Natural killer cell treated with Interleukin-12 subunit alpha and Interleukin-12 subunit beta and Interleukin-15 and Interleukin-18, amount 100 ng/mL, for 72 hours (primary cell): ENCODE measurements at regions not wholly inside any gene's neighbourhood (a gene's known extent, or its start where the extent isn't known, plus 50 kb on each side); places are given as distances from the start of the nearest gene placed in this dataset.

Source experiments
- ATAC-seq, 2 donors: fragments of 150-1000 bp; cut with Tn5 transposase in 1 of 2; sonication (Bioruptor Pico), chemical (Tn5 transposase) in 1 of 2; 2 replicates each; pipeline ENCODE4 v1.10.0; 2021
- DNase-seq: peaks from one replicate; pipeline ENCODE4 v3.0.0; 2022; ENCODE audit warnings: low spot score
- H3K27ac Mint-ChIP-seq, 2 donors: 1 replicate in 1 of 2; 2 replicates in 1 of 2; pipeline ENCODE4 v1.8.0; 2022; ENCODE audit warnings: mixed read lengths in 2 of 2, mild to moderate bottlenecking in 1 of 2, moderate library complexity in 1 of 2
- H3K27me3 Mint-ChIP-seq, 2 donors: 1 replicate in 1 of 2; 2 replicates in 1 of 2; pipeline ENCODE4 v1.8.0; 2022; ENCODE audit warnings: mixed read lengths in 2 of 2
- H3K36me3 Mint-ChIP-seq: one replicate; pipeline ENCODE4 v1.8.0; 2022; ENCODE audit warnings: mixed read lengths
- H3K4me1 Mint-ChIP-seq, 2 donors: 1 replicate in 1 of 2; 2 replicates in 1 of 2; pipeline ENCODE4 v1.8.0; 2022; ENCODE audit warnings: low read depth in 2 of 2, mixed read lengths in 2 of 2, mild to moderate bottlenecking in 1 of 2
- H3K4me3 Mint-ChIP-seq: one replicate; pipeline ENCODE4 v1.8.0; 2022; ENCODE audit warnings: mixed read lengths
- H3K9me3 Mint-ChIP-seq: 2 replicates; pipeline ENCODE4 v1.8.0; 2022; ENCODE audit warnings: mixed read lengths

- Mint-ChIP-seq H3K36me3 (no peaks in the 10 kb centered on the region), H3K27ac (peak overlapping the region in 1 of 2 donors; percentile 28), H3K4me1 (peaks cover 16 to 21% of the 10 kb centered on the region in 2 donors), H3K27me3 (peaks cover 5 to 32% of the 10 kb centered on the region in 2 donors), H3K4me3 (no peak overlapping the region), H3K9me3 (no peaks in the 10 kb centered on the region)
- ATAC-seq = no peak
- no peak for DNase-seq
Measured at GRCh38 chr22:26904483-26904882, 247.1 kb downstream of the MIAT start.

GRCh38 chr22:26905076-26905475, 247.7 kb downstream of the MIAT start:
- H3K4me1 Mint-ChIP-seq = peaks cover 16 to 21% of the 10 kb centered on the region in 2 donors
- no peaks in the 10 kb centered on the region for H3K9me3 Mint-ChIP-seq
- no peaks in the 10 kb centered on the region for H3K36me3 Mint-ChIP-seq
- H3K27me3 Mint-ChIP-seq = peaks cover 7 to 32% of the 10 kb centered on the region in 2 donors
- DNase-seq = no peak
- H3K27ac Mint-ChIP-seq = peak overlapping the region in 1 of 2 donors; percentile 28
- ATAC-seq = no peak
- no peak overlapping the region for H3K4me3 Mint-ChIP-seq

GRCh38 chr22:26905640-26906039, 248.3 kb downstream of the MIAT start:
- Mint-ChIP-seq H3K36me3 (no peaks in the 10 kb centered on the region), H3K9me3 (no peaks in the 10 kb centered on the region), H3K4me3 (no peak overlapping the region), H3K4me1 (peaks cover 16 to 21% of the 10 kb centered on the region in 2 donors), H3K27me3 (peaks cover 4 to 27% of the 10 kb centered on the region in 2 donors), H3K27ac (peak overlapping the region in 1 of 2 donors; percentile 28)
- DNase-seq (no peak), ATAC-seq (no peak)

DNA sequence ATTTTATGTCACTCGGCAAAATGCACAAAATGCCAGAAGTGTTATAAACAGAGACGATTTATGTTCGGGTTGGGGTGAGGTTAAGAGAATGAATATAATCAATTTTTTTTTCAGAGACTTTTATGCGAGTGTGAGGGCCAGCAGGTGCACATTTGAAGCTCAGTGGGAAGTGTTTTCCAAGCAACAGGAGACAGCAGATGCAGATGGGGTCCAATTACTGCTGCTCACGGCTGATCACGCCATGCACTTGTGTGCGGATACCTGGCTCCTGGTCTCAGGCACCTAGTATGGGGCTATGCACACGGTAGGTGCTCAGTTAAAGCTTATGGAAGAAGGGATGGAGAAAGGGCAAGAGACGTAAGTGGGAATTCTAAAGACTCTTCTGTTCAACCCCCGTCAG, 249.1 kb downstream of the MIAT start:
- Mint-ChIP-seq H3K27me3 (peaks cover 4 to 28% of the 10 kb centered on the region in 2 donors), H3K9me3 (no peaks in the 10 kb centered on the region), H3K4me1 (peaks cover 16 to 21% of the 10 kb centered on the region in 2 donors), H3K36me3 (no peaks in the 10 kb centered on the region), H3K4me3 (no peak overlapping the region), H3K27ac (no peak overlapping the region)
- DNase-seq = no peak
- ATAC-seq = no peak

DNA sequence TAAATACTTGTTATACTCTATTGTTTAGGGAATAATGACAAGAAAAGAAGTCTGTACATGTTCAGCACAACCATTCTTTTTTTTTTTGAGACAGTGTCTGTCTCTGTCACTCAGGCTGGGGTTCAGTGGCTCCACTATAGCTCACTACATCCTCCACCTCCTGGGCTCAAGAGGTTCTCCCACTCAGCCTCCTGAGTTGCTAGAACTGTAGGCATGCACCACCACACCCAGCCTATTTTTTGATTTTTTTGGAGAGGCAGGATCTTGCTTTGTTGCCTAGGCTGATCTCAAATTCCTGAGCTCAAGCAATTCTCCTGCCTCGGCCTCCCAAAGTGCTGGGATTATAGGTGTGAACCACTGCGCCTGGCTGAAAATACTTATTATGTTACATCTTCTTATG, 250.0 kb downstream of the MIAT start:
- H3K27me3 Mint-ChIP-seq = peaks cover 4 to 28% of the 10 kb centered on the region in 2 donors

GRCh38 chr22:26910845-26911244, 253.5 kb downstream of the MIAT start:
- peaks cover 19 to 20% of the 10 kb centered on the region in 2 donors for H3K27me3 Mint-ChIP-seq
- no peak overlapping the region for H3K27ac Mint-ChIP-seq
- ATAC-seq (no peak), DNase-seq (no peak)
- no peaks in the 10 kb centered on the region for H3K9me3 Mint-ChIP-seq
- H3K4me3 Mint-ChIP-seq = no peak overlapping the region
- no peaks in the 10 kb centered on the region for H3K4me1 Mint-ChIP-seq
- H3K36me3 Mint-ChIP-seq = no peaks in the 10 kb centered on the region

More for the DNA sequence above, 250.0 kb downstream of the MIAT start:
- DNase-seq = no peak
- Mint-ChIP-seq H3K4me1 (peaks cover 16 to 21% of the 10 kb centered on the region in 2 donors), H3K9me3 (no peaks in the 10 kb centered on the region), H3K36me3 (no peaks in the 10 kb centered on the region), H3K4me3 (no peak overlapping the region), H3K27ac (no peak overlapping the region)
- ATAC-seq = no peak

GRCh38 chr22:26912655-26913345, 255.4 kb downstream of the MIAT start:
- DNase-seq = peak; percentile 51
- Mint-ChIP-seq H3K27ac (no peak overlapping the region), H3K36me3 (no peaks in the 10 kb centered on the region), H3K27me3 (peaks cover 19 to 20% of the 10 kb centered on the region in 2 donors), H3K4me1 (no peaks in the 10 kb centered on the region), H3K4me3 (no peak overlapping the region), H3K9me3 (no peaks in the 10 kb centered on the region)
- no peak for ATAC-seq

DNA sequence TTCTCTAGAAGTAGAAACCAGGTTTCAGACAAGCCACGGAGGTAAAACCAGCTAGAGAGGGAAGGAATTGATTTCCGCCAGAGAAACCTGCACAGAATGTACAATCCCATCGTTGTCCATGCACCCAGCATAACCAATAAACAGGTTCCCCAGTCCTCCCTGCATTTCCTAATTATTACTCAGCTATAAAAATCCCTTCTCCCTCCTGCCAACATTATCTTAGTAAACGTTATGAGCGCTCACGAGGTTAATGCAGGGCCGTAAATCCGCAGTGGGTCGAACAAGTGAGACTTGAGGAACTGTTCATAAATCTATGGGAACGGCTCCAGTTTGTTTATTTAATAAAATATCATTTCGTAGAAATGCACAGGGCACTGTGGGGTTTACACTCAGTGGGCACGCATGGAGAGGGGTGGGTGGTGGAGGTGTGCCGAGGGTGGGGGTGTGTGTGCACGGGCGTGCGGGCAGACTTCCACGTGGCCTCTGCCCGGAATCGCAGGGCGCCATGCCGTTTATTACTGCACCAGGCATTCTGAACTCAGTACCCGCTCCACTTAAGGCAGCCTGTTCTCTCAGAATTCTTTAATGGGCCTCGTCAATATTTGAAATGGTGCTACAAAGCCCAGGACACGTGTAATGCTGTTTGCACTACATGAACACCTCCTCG, 257.3 kb downstream of the MIAT start:
- no peak overlapping the region for H3K27ac Mint-ChIP-seq
- H3K36me3 Mint-ChIP-seq = no peaks in the 10 kb centered on the region

DNA sequence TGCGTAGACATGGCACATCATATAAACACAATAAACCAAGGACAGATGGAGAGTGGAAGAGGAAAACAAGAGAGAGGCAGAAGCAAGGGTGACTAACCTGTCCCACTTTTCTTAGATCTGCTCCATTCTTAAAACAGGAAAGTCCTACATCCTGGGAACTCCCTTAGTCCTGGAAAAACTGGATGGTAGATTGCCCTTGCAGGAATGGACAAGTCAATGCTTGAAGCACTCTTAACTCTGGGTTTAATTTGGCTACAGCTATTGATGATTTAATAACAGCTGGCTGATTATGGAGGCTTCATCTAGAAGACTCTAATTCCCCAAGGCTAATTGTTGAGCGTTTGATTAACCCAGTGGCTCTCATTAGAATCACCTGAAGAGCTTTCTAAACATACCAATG, 258.8 kb downstream of the MIAT start:
- H3K27me3 Mint-ChIP-seq = peaks cover 15 to 18% of the 10 kb centered on the region in 2 donors
- H3K4me1 Mint-ChIP-seq = no peaks in the 10 kb centered on the region
- DNase-seq (no peak), ATAC-seq (no peak)
- no peaks in the 10 kb centered on the region for H3K36me3 Mint-ChIP-seq
- H3K9me3 Mint-ChIP-seq = no peaks in the 10 kb centered on the region
- H3K27ac Mint-ChIP-seq = no peak overlapping the region
- no peak overlapping the region for H3K4me3 Mint-ChIP-seq

More for the DNA sequence above, 257.3 kb downstream of the MIAT start:
- ATAC-seq (no peak), DNase-seq (no peak)
- H3K4me3 Mint-ChIP-seq = no peak overlapping the region
- H3K4me1 Mint-ChIP-seq = no peaks in the 10 kb centered on the region
- no peaks in the 10 kb centered on the region for H3K9me3 Mint-ChIP-seq
- peaks cover 19 to 21% of the 10 kb centered on the region in 2 donors for H3K27me3 Mint-ChIP-seq

GRCh38 chr22:26918226-26918625, 260.8 kb downstream of the MIAT start:
- no peaks in the 10 kb centered on the region for H3K9me3 Mint-ChIP-seq
- no peak overlapping the region for H3K27ac Mint-ChIP-seq

GRCh38 chr22:26921726-26922125, 264.3 kb downstream of the MIAT start:
- Mint-ChIP-seq H3K27ac (no peak overlapping the region), H3K4me3 (no peak overlapping the region), H3K36me3 (no peaks in the 10 kb centered on the region), H3K27me3 (peaks cover 12 to 14% of the 10 kb centered on the region in 2 donors), H3K9me3 (no peaks in the 10 kb centered on the region), H3K4me1 (no peaks in the 10 kb centered on the region)
- DNase-seq (no peak), ATAC-seq (peak in 1 of 2 donors; percentile 43)

More at GRCh38 chr22:26918226-26918625, 260.8 kb downstream of the MIAT start:
- Mint-ChIP-seq H3K27me3 (peaks cover 15 to 16% of the 10 kb centered on the region in 2 donors), H3K4me1 (no peaks in the 10 kb centered on the region), H3K36me3 (no peaks in the 10 kb centered on the region), H3K4me3 (no peak overlapping the region)
- ATAC-seq (no peak), DNase-seq (no peak)

DNA sequence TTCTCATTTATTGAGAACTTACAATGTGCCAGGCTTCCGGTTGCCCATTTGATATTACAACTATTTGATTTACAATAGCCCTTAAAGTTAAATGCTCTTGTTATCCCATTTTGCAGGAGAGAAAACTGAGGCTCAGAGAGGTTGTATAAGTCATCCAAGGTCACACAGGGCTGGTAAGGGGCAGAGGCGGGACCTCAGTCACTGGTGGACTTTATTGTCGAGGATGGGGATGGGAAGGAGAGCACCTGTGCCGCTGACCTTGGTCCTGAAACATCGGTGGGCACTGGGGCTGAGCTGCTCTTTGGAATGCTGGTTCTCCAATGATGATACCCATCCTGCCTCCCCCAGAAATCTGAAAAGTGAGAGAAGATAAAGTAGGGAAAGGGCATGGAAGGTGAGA, 265.4 kb downstream of the MIAT start:
- no peak for DNase-seq
- peaks cover 12 to 15% of the 10 kb centered on the region in 2 donors for H3K27me3 Mint-ChIP-seq
- H3K4me3 Mint-ChIP-seq = no peak overlapping the region
- no peak overlapping the region for H3K27ac Mint-ChIP-seq
- ATAC-seq = no peak
- no peaks in the 10 kb centered on the region for H3K4me1 Mint-ChIP-seq
- no peaks in the 10 kb centered on the region for H3K9me3 Mint-ChIP-seq
- no peaks in the 10 kb centered on the region for H3K36me3 Mint-ChIP-seq

GRCh38 chr22:26923531-26923930, 266.1 kb downstream of the MIAT start:
- ATAC-seq (no peak), DNase-seq (no peak)
- H3K9me3 Mint-ChIP-seq = no peaks in the 10 kb centered on the region
- peaks cover 12 to 15% of the 10 kb centered on the region in 2 donors for H3K27me3 Mint-ChIP-seq
- H3K4me3 Mint-ChIP-seq = no peak overlapping the region
- no peak overlapping the region for H3K27ac Mint-ChIP-seq
- no peaks in the 10 kb centered on the region for H3K36me3 Mint-ChIP-seq
- no peaks in the 10 kb centered on the region for H3K4me1 Mint-ChIP-seq

DNA sequence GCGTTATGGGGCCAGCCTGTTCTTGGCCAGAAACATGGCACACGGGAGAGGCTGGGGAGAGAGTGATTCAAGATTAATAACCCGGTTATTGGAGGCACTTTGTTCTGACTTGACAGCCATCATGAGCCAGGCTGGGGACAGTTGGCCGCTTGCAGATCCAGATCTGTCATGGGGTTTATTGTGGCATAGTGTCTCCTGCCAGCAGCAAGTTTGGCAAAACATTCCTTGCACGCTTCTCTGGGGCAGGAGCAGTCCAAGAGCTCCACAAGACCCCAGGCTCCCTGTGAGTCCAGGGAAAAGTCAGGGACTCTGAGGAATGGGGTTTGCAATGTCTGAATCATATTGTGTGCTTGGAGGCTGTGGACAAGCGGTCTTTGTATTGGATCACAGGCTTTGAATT, 270.4 kb downstream of the MIAT start:
- H3K36me3 Mint-ChIP-seq = no peaks in the 10 kb centered on the region
- no peaks in the 10 kb centered on the region for H3K4me1 Mint-ChIP-seq
- H3K27ac Mint-ChIP-seq = no peak overlapping the region
- DNase-seq (no peak), ATAC-seq (no peak)
- peaks cover 9 to 33% of the 10 kb centered on the region in 2 donors for H3K27me3 Mint-ChIP-seq
- no peaks in the 10 kb centered on the region for H3K9me3 Mint-ChIP-seq
- no peak overlapping the region for H3K4me3 Mint-ChIP-seq
